ENCODE measurements at regions not wholly inside any gene's neighbourhood (a gene's known extent, or its start where the extent isn't known, plus 50 kb on each side); places are given as distances from the start of the nearest gene placed in this dataset.
"Not testable (repeated sequence)": the region's sequence is repeated elsewhere in the genome, so short reads cannot be mapped to it uniquely, and the experiment has no call there.

DNA sequence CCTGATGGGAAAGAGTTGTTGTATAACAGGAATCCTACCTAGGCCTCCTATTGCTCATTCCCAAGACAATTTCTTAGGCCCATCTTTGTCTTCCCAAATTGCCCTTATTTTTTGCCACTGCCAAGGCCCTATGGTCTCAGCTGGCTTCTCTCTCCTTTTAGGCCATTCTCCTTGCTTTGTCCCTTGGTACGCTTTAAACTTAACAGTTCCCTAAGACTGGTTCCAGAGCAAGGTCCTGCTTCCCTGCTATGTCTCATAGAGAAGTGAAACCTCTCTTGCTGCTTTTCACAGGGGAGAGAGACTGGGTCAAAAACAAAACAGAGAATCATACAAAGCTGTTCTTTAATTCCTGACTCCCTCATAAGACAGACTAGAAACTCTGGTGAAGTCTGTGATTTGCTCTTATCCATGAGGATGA, 77.1 kb downstream of the XCL2 start:
- H3K27ac ChIP-seq (ENCODE audit: low read depth in 1 of 2, low read length in 2 of 2), result peak overlapping the region in 1 of 2 donors; percentile 60
- peaks cover 0 to 7% of the 10 kb centered on the region in 2 donors for H3K9me3 ChIP-seq (replicated peaks in 1 of 2; ENCODE audit: control insufficient read depth in 1 of 2, insufficient read depth in 1 of 2, low read length in 2 of 2)
- Mint-ChIP-seq H3K4me3 (peak overlapping the region in 1 of 2 donors; percentile 49), H3K9me3 (peaks cover 4 to 8% (median 7%) of the 10 kb centered on the region in 7 donors), H3K4me1 (peaks cover 44% of the 10 kb centered on the region), H3K36me3 (no peaks in the 10 kb centered on the region), H3K27me3 (ENCODE audit: low read depth in 3 of 3) (no peaks in the 10 kb centered on the region), H3K27ac (peak overlapping the region in 6 of 7 donors; percentile 14 to 87 (median 72))
- peak overlapping the region in 1 of 3 experiments; percentile 12 for H3K4me3 ChIP-seq (replicated peaks in 1 of 3; ENCODE audit: low read depth in 2 of 3, low read length in 3 of 3)
- WGBS (ENCODE audit: insufficient coverage), result 20% methylated on average over 1 of the region's 1 CpG
- H2AFZ ChIP-seq (ENCODE audit: insufficient read depth, low read depth, low read length, poor library complexity, severe bottlenecking), result peak overlapping the region; percentile 52
- H3K4me2 ChIP-seq (replicated peaks; ENCODE audit: extremely low read depth, low read length, poor library complexity, severe bottlenecking), result peak overlapping the region; percentile 40
- no peaks in the 10 kb centered on the region for H3K36me3 ChIP-seq (replicated peaks in 1 of 2; ENCODE audit: control insufficient read depth in 1 of 2, insufficient read depth in 2 of 2, low read length in 2 of 2)
- DNase-seq, result peak; percentile 23 to 47 (median 47)
- H4K20me1 ChIP-seq (ENCODE audit: insufficient read depth, low read length), result no peaks in the 10 kb centered on the region
- H3K4me1 ChIP-seq (ENCODE audit: control insufficient read depth in 1 of 2, insufficient read depth in 2 of 2, low read length in 2 of 2), result peaks cover 21 to 38% of the 10 kb centered on the region in 2 donors
- no peaks in the 10 kb centered on the region for H3K27me3 ChIP-seq (ENCODE audit: control insufficient read depth in 2 of 2, insufficient read depth in 2 of 2, low read length in 2 of 2)
- TF ChIP-seq, protein P1, sequence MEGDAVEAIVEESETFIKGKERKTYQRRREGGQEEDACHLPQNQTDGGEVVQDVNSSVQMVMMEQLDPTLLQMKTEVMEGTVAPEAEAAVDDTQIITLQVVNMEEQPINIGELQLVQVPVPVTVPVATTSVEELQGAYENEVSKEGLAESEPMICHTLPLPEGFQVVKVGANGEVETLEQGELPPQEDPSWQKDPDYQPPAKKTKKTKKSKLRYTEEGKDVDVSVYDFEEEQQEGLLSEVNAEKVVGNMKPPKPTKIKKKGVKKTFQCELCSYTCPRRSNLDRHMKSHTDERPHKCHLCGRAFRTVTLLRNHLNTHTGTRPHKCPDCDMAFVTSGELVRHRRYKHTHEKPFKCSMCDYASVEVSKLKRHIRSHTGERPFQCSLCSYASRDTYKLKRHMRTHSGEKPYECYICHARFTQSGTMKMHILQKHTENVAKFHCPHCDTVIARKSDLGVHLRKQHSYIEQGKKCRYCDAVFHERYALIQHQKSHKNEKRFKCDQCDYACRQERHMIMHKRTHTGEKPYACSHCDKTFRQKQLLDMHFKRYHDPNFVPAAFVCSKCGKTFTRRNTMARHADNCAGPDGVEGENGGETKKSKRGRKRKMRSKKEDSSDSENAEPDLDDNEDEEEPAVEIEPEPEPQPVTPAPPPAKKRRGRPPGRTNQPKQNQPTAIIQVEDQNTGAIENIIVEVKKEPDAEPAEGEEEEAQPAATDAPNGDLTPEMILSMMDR (IDR thresholded peaks at IDR 0.05), result no peak
- no peak overlapping the region for H3K9ac ChIP-seq (ENCODE audit: insufficient read depth, low read length, poor library complexity, severe bottlenecking)
- no peaks in the 10 kb centered on the region for H3K79me2 ChIP-seq (ENCODE audit: insufficient read depth, low read length)
- intact Hi-C loops (cut with micrococcal nuclease), result loop anchor here in 1 of 2 donors (10.0 kb wide), 1 partner anchor 48 kb away; no protein-coding TSS in a partner anchor

DNA sequence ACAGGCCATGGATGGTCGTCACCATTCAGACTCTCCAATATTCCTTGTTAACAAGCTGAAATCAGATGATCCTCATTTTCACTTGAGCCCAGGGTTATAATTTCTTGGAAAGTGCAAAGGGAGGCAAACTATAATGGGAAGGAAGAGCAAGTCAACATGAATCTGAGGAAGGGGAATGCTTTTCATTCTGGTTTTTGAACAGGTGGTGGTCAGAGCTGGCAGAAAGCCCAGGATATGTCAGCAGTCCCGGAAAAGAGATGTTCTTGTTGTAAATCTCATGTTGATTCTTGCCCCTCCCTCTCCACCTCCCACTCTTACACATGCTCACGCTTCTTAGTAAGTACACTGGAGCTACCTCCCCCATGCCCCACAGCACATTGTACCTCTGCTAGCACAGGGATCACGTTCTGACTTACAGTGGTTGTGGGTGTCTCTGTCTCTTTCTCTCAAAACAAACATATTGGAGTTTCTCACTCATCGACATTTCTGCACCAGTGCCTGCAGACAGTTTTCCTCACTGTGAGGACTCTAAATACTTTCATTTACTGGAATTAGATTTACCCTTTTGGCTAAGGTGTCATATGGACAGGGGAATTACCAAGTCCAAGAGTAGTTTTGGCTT, 77.6 kb downstream of the XCL2 start:
- Histone ChIP-seq H3K4me1 (ENCODE audit: control insufficient read depth in 1 of 2, insufficient read depth in 2 of 2, low read length in 2 of 2) (peaks cover 21 to 38% of the 10 kb centered on the region in 2 donors), H3K9ac (ENCODE audit: insufficient read depth, low read length, poor library complexity, severe bottlenecking) (no peak overlapping the region), H4K20me1 (ENCODE audit: insufficient read depth, low read length) (no peaks in the 10 kb centered on the region), H3K4me2 (replicated peaks; ENCODE audit: extremely low read depth, low read length, poor library complexity, severe bottlenecking) (peak overlapping the region; percentile 40), H2AFZ (ENCODE audit: insufficient read depth, low read depth, low read length, poor library complexity, severe bottlenecking) (peak overlapping the region; percentile 52), H3K79me2 (ENCODE audit: insufficient read depth, low read length) (no peaks in the 10 kb centered on the region), H3K9me3 (replicated peaks in 1 of 2; ENCODE audit: control insufficient read depth in 1 of 2, insufficient read depth in 1 of 2, low read length in 2 of 2) (peaks cover 0 to 7% of the 10 kb centered on the region in 2 donors), H3K36me3 (replicated peaks in 1 of 2; ENCODE audit: control insufficient read depth in 1 of 2, insufficient read depth in 2 of 2, low read length in 2 of 2) (no peaks in the 10 kb centered on the region), H3K4me3 (replicated peaks in 1 of 3; ENCODE audit: low read depth in 2 of 3, low read length in 3 of 3) (no peak overlapping the region), H3K27me3 (ENCODE audit: control insufficient read depth in 2 of 2, insufficient read depth in 2 of 2, low read length in 2 of 2) (no peaks in the 10 kb centered on the region), H3K27ac (ENCODE audit: low read depth in 1 of 2, low read length in 2 of 2) (peak overlapping the region in 1 of 2 donors; percentile 60)
- peaks cover 7 to 13% (median 11%) of the 10 kb centered on the region in 7 donors for H3K9me3 Mint-ChIP-seq
- H3K27ac Mint-ChIP-seq, result peak overlapping the region in 1 of 7 donors; percentile 87
- H3K36me3 Mint-ChIP-seq, result peaks cover 4 to 5% of the 10 kb centered on the region in 2 donors
- H3K4me3 Mint-ChIP-seq, result peak overlapping the region in 1 of 2 donors; percentile 49
- TF ChIP-seq, protein P1 (IDR thresholded peaks at IDR 0.05), result no peak
- DNase-seq, result no peak
- intact Hi-C loops (cut with micrococcal nuclease), result loop anchor here in 1 of 2 donors (10.0 kb wide), 1 partner anchor 49 kb away; no protein-coding TSS in a partner anchor
- H3K27me3 Mint-ChIP-seq (ENCODE audit: low read depth in 3 of 3), result no peaks in the 10 kb centered on the region
- WGBS (ENCODE audit: insufficient coverage), result no CpG with 5 or more reads among the region's 5 CpGs
- peaks cover 44% of the 10 kb centered on the region for H3K4me1 Mint-ChIP-seq

DNA sequence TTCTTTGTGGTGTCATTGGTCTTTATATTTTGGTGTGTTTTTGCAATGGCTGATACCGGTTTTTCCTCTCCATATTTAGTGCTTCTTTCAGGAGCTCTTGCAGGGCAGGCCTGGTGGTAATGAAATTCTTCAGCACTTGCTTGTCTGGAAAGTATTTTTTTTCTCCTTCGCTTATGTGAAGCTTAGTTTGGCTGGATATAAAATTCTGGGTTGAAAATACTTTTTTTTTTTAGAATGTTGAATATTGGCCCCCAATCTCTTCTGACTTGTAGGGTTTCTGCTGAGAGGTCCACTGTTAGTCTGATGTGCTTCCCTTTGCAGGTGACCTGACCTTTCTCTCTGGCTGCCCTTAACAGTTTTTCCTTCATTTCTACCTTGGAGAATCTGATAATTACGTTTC, 82.7 kb downstream of the XCL2 start:
- Mint-ChIP-seq H3K9me3 (peaks cover 7 to 28% (median 18%) of the 10 kb centered on the region in 7 donors), H3K4me1 (peaks cover 15% of the 10 kb centered on the region)
- not testable (repeated sequence) for H2AFZ ChIP-seq (ENCODE audit: insufficient read depth, low read depth, low read length, poor library complexity, severe bottlenecking); DNase-seq; H3K27ac Mint-ChIP-seq; H3K36me3 Mint-ChIP-seq; H3K27ac ChIP-seq (ENCODE audit: low read depth in 1 of 2, low read length in 2 of 2); H3K79me2 ChIP-seq (ENCODE audit: insufficient read depth, low read length); H3K4me3 Mint-ChIP-seq; H3K4me2 ChIP-seq (replicated peaks; ENCODE audit: extremely low read depth, low read length, poor library complexity, severe bottlenecking); H3K27me3 ChIP-seq (ENCODE audit: control insufficient read depth in 2 of 2, insufficient read depth in 2 of 2, low read length in 2 of 2); H3K4me1 ChIP-seq (ENCODE audit: control insufficient read depth in 1 of 2, insufficient read depth in 2 of 2, low read length in 2 of 2); H3K9me3 ChIP-seq (replicated peaks in 1 of 2; ENCODE audit: control insufficient read depth in 1 of 2, insufficient read depth in 1 of 2, low read length in 2 of 2); H3K36me3 ChIP-seq (replicated peaks in 1 of 2; ENCODE audit: control insufficient read depth in 1 of 2, insufficient read depth in 2 of 2, low read length in 2 of 2); H4K20me1 ChIP-seq (ENCODE audit: insufficient read depth, low read length); H3K27me3 Mint-ChIP-seq (ENCODE audit: low read depth in 3 of 3); H3K4me3 ChIP-seq (replicated peaks in 1 of 3; ENCODE audit: low read depth in 2 of 3, low read length in 3 of 3); H3K9ac ChIP-seq (ENCODE audit: insufficient read depth, low read length, poor library complexity, severe bottlenecking)
- intact Hi-C loops (cut with micrococcal nuclease), result loop anchor here in 1 of 2 donors (10.0 kb wide), 1 partner anchor 54 kb away; no protein-coding TSS in a partner anchor
- 100% methylated on average over 1 of the region's 3 CpGs for WGBS (ENCODE audit: insufficient coverage)

Data from CD14-positive monocyte (primary cell).